ENCODE measurements at regions not wholly inside any gene's neighbourhood (a gene's known extent, or its start where the extent isn't known, plus 50 kb on each side); places are given as distances from the start of the nearest gene placed in this dataset.

GRCh38 chr9:86768709-86769108, 178.6 kb downstream of the GAS1 start:
- POLR2A ChIA-PET (ENCODE audit: unreplicated experiment): no interaction called here

GRCh38 chr9:86768020-86768419, 179.3 kb downstream of the GAS1 start:
- Histone ChIP-seq H3K36me3 (ENCODE audit: low read depth, low read length) (no peaks in the 10 kb centered on the region), H3K9me3 (ENCODE audit: low read length) (no peaks in the 10 kb centered on the region), H3K4me3 (ENCODE audit: low read length) (no peak overlapping the region), H3K27ac (ENCODE audit: low read length) (no peak overlapping the region), H3K27me3 (ENCODE audit: low read length) (no peaks in the 10 kb centered on the region), H2AFZ (ENCODE audit: low read length) (no peak overlapping the region), H3K79me2 (ENCODE audit: low read length) (no peaks in the 10 kb centered on the region), H3K4me2 (ENCODE audit: low read length) (no peak overlapping the region), H3F3A (ENCODE audit: low read length, unreplicated experiment) (no peaks in the 10 kb centered on the region), H4K20me1 (ENCODE audit: low read length) (no peaks in the 10 kb centered on the region), H3K9me2 (replicated peaks; ENCODE audit: low read length) (no peaks in the 10 kb centered on the region), H3K9ac (ENCODE audit: low read length) (no peak overlapping the region), H3K4me1 (ENCODE audit: insufficient read depth, low read length) (peaks cover 5% of the 10 kb centered on the region; the same call in 1 of the 2 replicates)
- DNase-seq: no peak
- ChIA-PET CTCF (no interaction called here), POLR2A (ENCODE audit: unreplicated experiment) (no interaction called here)
- intact Hi-C loops (cut with micrococcal nuclease): no loop called here
- TF ChIP-seq EZH2 (IDR thresholded peaks at IDR 0.05; ENCODE audit: low read length, unreplicated experiment): no peak
- TF ChIP-seq CTCF (conservative IDR thresholded peaks at IDR 0.05; ENCODE audit: low read depth, low read length): no peak
- TF ChIP-seq EZH2phosphoT487 (IDR thresholded peaks at IDR 0.05; ENCODE audit: borderline replicate concordance, low read length): no peak
- BruUV-seq (replicated peaks): no TSS peak
- ATAC-seq: no peak

More at GRCh38 chr9:86768709-86769108, 178.6 kb downstream of the GAS1 start:
- no peak overlapping the region for H3K9ac ChIP-seq (ENCODE audit: low read length)
- BruUV-seq (replicated peaks): no TSS peak
- peaks cover 5% of the 10 kb centered on the region; the same call in 1 of the 2 replicates for H3K4me1 ChIP-seq (ENCODE audit: insufficient read depth, low read length)
- no peak overlapping the region for H3K27ac ChIP-seq (ENCODE audit: low read length)
- no peaks in the 10 kb centered on the region for H3K36me3 ChIP-seq (ENCODE audit: low read depth, low read length)
- H3K79me2 ChIP-seq (ENCODE audit: low read length): no peaks in the 10 kb centered on the region
- no peak overlapping the region for H3K4me2 ChIP-seq (ENCODE audit: low read length)
- CTCF ChIA-PET: no interaction called here
- no peaks in the 10 kb centered on the region for H3K9me3 ChIP-seq (ENCODE audit: low read length)
- TF ChIP-seq EZH2 (IDR thresholded peaks at IDR 0.05; ENCODE audit: low read length, unreplicated experiment) (no peak), CTCF (conservative IDR thresholded peaks at IDR 0.05; ENCODE audit: low read depth, low read length) (no peak), EZH2phosphoT487 (IDR thresholded peaks at IDR 0.05; ENCODE audit: borderline replicate concordance, low read length) (no peak)
- no peaks in the 10 kb centered on the region for H4K20me1 ChIP-seq (ENCODE audit: low read length)
- H3K4me3 ChIP-seq (ENCODE audit: low read length): no peak overlapping the region
- DNase-seq (no peak), ATAC-seq (no peak)
- intact Hi-C loops (cut with micrococcal nuclease): no loop called here
- H3K27me3 ChIP-seq (ENCODE audit: low read length): no peaks in the 10 kb centered on the region; the same call in 1 of the 2 replicates
- no peak overlapping the region for H2AFZ ChIP-seq (ENCODE audit: low read length)
- no peaks in the 10 kb centered on the region for H3F3A ChIP-seq (ENCODE audit: low read length, unreplicated experiment)
- H3K9me2 ChIP-seq (replicated peaks; ENCODE audit: low read length): no peaks in the 10 kb centered on the region

- Histone ChIP-seq H3K9me2 (replicated peaks; ENCODE audit: low read length) (no peaks in the 10 kb centered on the region), H3K79me2 (ENCODE audit: low read length) (no peaks in the 10 kb centered on the region), H4K20me1 (ENCODE audit: low read length) (no peaks in the 10 kb centered on the region), H3F3A (ENCODE audit: low read length, unreplicated experiment) (no peaks in the 10 kb centered on the region), H3K27ac (ENCODE audit: low read length) (no peak overlapping the region), H3K36me3 (ENCODE audit: low read depth, low read length) (no peaks in the 10 kb centered on the region), H3K9me3 (ENCODE audit: low read length) (no peaks in the 10 kb centered on the region), H3K27me3 (ENCODE audit: low read length) (no peaks in the 10 kb centered on the region), H3K4me2 (ENCODE audit: low read length) (no peak overlapping the region), H2AFZ (ENCODE audit: low read length) (no peak overlapping the region), H3K4me3 (ENCODE audit: low read length) (no peak overlapping the region), H3K9ac (ENCODE audit: low read length) (no peak overlapping the region), H3K4me1 (ENCODE audit: insufficient read depth, low read length) (peaks cover 5% of the 10 kb centered on the region; the same call in 1 of the 2 replicates)
- TF ChIP-seq CTCF (conservative IDR thresholded peaks at IDR 0.05; ENCODE audit: low read depth, low read length) (no peak), EZH2phosphoT487 (IDR thresholded peaks at IDR 0.05; ENCODE audit: borderline replicate concordance, low read length) (no peak), EZH2 (IDR thresholded peaks at IDR 0.05; ENCODE audit: low read length, unreplicated experiment) (no peak)
- ChIA-PET POLR2A (ENCODE audit: unreplicated experiment) (no interaction called here), CTCF (no interaction called here)
- ATAC-seq: no peak
- BruUV-seq (replicated peaks): no TSS peak
- DNase-seq: no peak
- intact Hi-C loops (cut with micrococcal nuclease): no loop called here
These were observed 179.9 kb downstream of the GAS1 start for GRCh38 chr9:86767373-86767772.

All from PC-3 (cell line).